Smooth muscle cell (in vitro differentiated cells): ENCODE measurements at regions not wholly inside any gene's neighbourhood (a gene's known extent, or its start where the extent isn't known, plus 50 kb on each side); places are given as distances from the start of the nearest gene placed in this dataset.

Source experiments
- DNase-seq: peaks from one replicate; lab custom pipeline; 2025; ENCODE audit not compliant: unreplicated experiment; lab: John Stamatoyannopoulos, UW
- H2AFZ ChIP-seq: fragments of 200-600 bp; sonication (generic); 2 replicates; pipeline ENCODE4 v1.6.0; 2016; ENCODE audit warnings: antibody characterized with exemption, low read depth, mild to moderate bottlenecking
- H3F3A ChIP-seq: fragments of 200-600 bp; sonication (generic); 2 replicates; pipeline ENCODE4 v1.6.0; 2017; ENCODE audit warnings: antibody characterized with exemption, low read depth
- H3K27ac ChIP-seq: fragments of 200-600 bp; sonication (generic); 2 replicates; pipeline ENCODE4 v1.5.1; 2016; ENCODE audit warnings: low read depth, mild to moderate bottlenecking
- H3K27me3 ChIP-seq: fragments of 200-600 bp; sonication (generic); 2 replicates; pipeline ENCODE4 v1.6.1; 2016; ENCODE audit warnings: low read depth, mild to moderate bottlenecking
- H3K36me3 ChIP-seq: fragments of 200-600 bp; sonication (generic); 2 replicates; pipeline ENCODE4 v1.5.1; 2016; ENCODE audit warnings: low read depth
- H3K4me1 ChIP-seq: fragments of 200-600 bp; sonication (generic); 2 replicates; pipeline ENCODE4 v1.5.1; 2016; ENCODE audit warnings: low read depth
- H3K4me2 ChIP-seq: fragments of 200-600 bp; sonication (generic); 2 replicates; pipeline ENCODE4 v1.6.0; 2016; ENCODE audit warnings: mild to moderate bottlenecking
- H3K4me3 ChIP-seq: fragments of 200-600 bp; sonication (generic); 2 replicates; pipeline ENCODE4 v1.5.1; 2016; ENCODE audit warnings: mild to moderate bottlenecking
- H3K79me2 ChIP-seq: fragments of 200-600 bp; sonication (generic); 2 replicates; pipeline ENCODE4 v1.6.0; 2016; ENCODE audit warnings: low read depth, mild to moderate bottlenecking
- H3K9ac ChIP-seq: fragments of 200-600 bp; sonication (generic); 2 replicates; pipeline ENCODE4 v1.6.0; 2016; ENCODE audit warnings: low read depth
- H3K9me3 ChIP-seq: fragments of 200-600 bp; sonication (generic); replicated peaks from 2 replicates; pipeline ENCODE4 v1.5.1; 2016; ENCODE audit warnings: low read depth
- H4K20me1 ChIP-seq: fragments of 200-600 bp; sonication (generic); 2 replicates; pipeline ENCODE4 v1.6.0; 2016; ENCODE audit warnings: low read depth
- CTCF ChIP-seq: fragments of 200-600 bp; sonication (generic); IDR thresholded peaks from 2 replicates; pipeline ENCODE4 v1.5.1; 2017; ENCODE audit warnings: borderline replicate concordance, mild to moderate bottlenecking, antibody characterized with exemption; ENCODE audit not compliant: insufficient read depth, poor library complexity, severe bottlenecking
- WGBS: methylation state at CpG from one replicate; pipeline ENCODE4 v1.1.7; 2016; ENCODE audit warnings: low lambda C conversion rate; 5-methylcytosine and 5-hydroxymethylcytosine counted together

GRCh38 chr9:89715318-89715858 lies 110.6 kb downstream of the GADD45G start:
- Histone ChIP-seq H2AFZ (no peak overlapping the region), H3K9ac (no peak overlapping the region), H3K36me3 (no peaks in the 10 kb centered on the region), H3K79me2 (no peaks in the 10 kb centered on the region), H3K4me3 (no peak overlapping the region), H4K20me1 (no peaks in the 10 kb centered on the region), H3K27me3 (no peaks in the 10 kb centered on the region), H3K4me1 (no peaks in the 10 kb centered on the region), H3K27ac (no peak overlapping the region), H3F3A (peaks cover 15% of the 10 kb centered on the region), H3K9me3 (no peaks in the 10 kb centered on the region), H3K4me2 (no peak overlapping the region)
- WGBS, result 94% methylated on average over 2 of the region's 2 CpGs
- TF ChIP-seq CTCF, result no peak
- no peak for DNase-seq

GRCh38 chr9:89715881-89716280 lies 111.1 kb downstream of the GADD45G start:
- H3F3A ChIP-seq, result peaks cover 16% of the 10 kb centered on the region
- no peak overlapping the region for H2AFZ ChIP-seq
- no peak for DNase-seq
- no peak overlapping the region for H3K9ac ChIP-seq
- 93% methylated on average over 3 of the region's 3 CpGs for WGBS
- H3K4me2 ChIP-seq, result no peak overlapping the region
- no peaks in the 10 kb centered on the region for H3K36me3 ChIP-seq
- H3K27me3 ChIP-seq, result no peaks in the 10 kb centered on the region
- TF ChIP-seq CTCF, result no peak
- no peaks in the 10 kb centered on the region for H3K9me3 ChIP-seq
- H3K27ac ChIP-seq, result no peak overlapping the region
- H3K4me1 ChIP-seq, result no peaks in the 10 kb centered on the region
- no peaks in the 10 kb centered on the region for H4K20me1 ChIP-seq
- H3K4me3 ChIP-seq, result no peak overlapping the region
- no peaks in the 10 kb centered on the region for H3K79me2 ChIP-seq

- TF ChIP-seq CTCF, result no peak
- H3K36me3 ChIP-seq, result no peaks in the 10 kb centered on the region
- H3K79me2 ChIP-seq, result no peaks in the 10 kb centered on the region
- no peak overlapping the region for H3K9ac ChIP-seq
- H3K4me2 ChIP-seq, result no peak overlapping the region
- H3K27me3 ChIP-seq, result no peaks in the 10 kb centered on the region
- no peaks in the 10 kb centered on the region for H3K9me3 ChIP-seq
- no peak overlapping the region for H3K27ac ChIP-seq
- H3F3A ChIP-seq, result peaks cover 19% of the 10 kb centered on the region
- no peak overlapping the region for H3K4me3 ChIP-seq
- WGBS, result 89% methylated on average over 3 of the region's 3 CpGs
- H4K20me1 ChIP-seq, result no peaks in the 10 kb centered on the region
- no peaks in the 10 kb centered on the region for H3K4me1 ChIP-seq
- no peak for DNase-seq
- no peak overlapping the region for H2AFZ ChIP-seq
These were observed 111.7 kb downstream of the GADD45G start for GRCh38 chr9:89716559-89716958.

- no peak for TF ChIP-seq CTCF
- H3K9ac ChIP-seq, result no peak overlapping the region
- H3K4me2 ChIP-seq, result peak overlapping the region; percentile 44
- H3K27me3 ChIP-seq, result no peaks in the 10 kb centered on the region
- WGBS, result 60% methylated on average over 3 of the region's 3 CpGs
- H3K4me1 ChIP-seq, result no peaks in the 10 kb centered on the region
- H3K36me3 ChIP-seq, result no peaks in the 10 kb centered on the region
- H3K27ac ChIP-seq, result peak overlapping the region; percentile 75
- no peaks in the 10 kb centered on the region for H4K20me1 ChIP-seq
- no peak for DNase-seq
- H3K9me3 ChIP-seq, result no peaks in the 10 kb centered on the region
- H2AFZ ChIP-seq, result no peak overlapping the region
- no peaks in the 10 kb centered on the region for H3K79me2 ChIP-seq
- H3K4me3 ChIP-seq, result no peak overlapping the region
- H3F3A ChIP-seq, result peaks cover 19% of the 10 kb centered on the region
These were observed 113.4 kb downstream of the GADD45G start for GRCh38 chr9:89718176-89718575.
